ENCODE measurements at regions not wholly inside any gene's neighbourhood (a gene's known extent, or its start where the extent isn't known, plus 50 kb on each side); places are given as distances from the start of the nearest gene placed in this dataset.

DNA sequence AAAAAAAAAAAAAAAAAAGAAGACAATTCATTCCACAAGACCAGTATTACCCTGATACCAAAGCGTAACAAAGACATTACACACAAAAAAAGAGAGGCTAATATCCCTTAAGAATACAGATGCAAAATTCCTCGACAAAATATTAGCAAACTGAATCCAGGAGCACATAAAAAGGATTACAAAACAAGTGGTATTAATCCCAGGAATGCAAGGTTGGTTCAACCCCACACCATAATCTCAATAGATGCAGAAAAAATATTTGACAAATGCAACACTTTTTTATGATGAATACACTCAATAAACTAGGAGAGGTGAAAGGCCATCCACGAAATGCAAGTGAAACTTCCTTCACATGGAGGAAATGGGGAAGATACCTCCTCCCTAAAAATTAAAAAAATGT lies 80.1 kb upstream of the TLR4 start:
- H3K36me3 ChIP-seq (replicated peaks; ENCODE audit: insufficient read depth, low read depth), result no peaks in the 10 kb centered on the region
- H4K20me1 ChIP-seq (ENCODE audit: insufficient read depth, poor library complexity, severe bottlenecking), result no peaks in the 10 kb centered on the region
- H3K9me3 ChIP-seq (ENCODE audit: low read depth), result peaks cover 10% of the 10 kb centered on the region
- 70% methylated on average over 3 of the region's 3 CpGs for WGBS (ENCODE audit: low lambda C conversion rate, missing lambda C conversion rate)
- no peaks in the 10 kb centered on the region for H3K4me1 ChIP-seq (ENCODE audit: insufficient read depth)
- no peaks in the 10 kb centered on the region for H3K9me2 ChIP-seq (replicated peaks; ENCODE audit: insufficient read depth)
- no peak for DNase-seq (ENCODE audit: low spot score)
- H3K79me2 ChIP-seq, result no peaks in the 10 kb centered on the region
- H3K27me3 ChIP-seq, result no peaks in the 10 kb centered on the region
- no peak overlapping the region for H2AFZ ChIP-seq
- H3K27ac ChIP-seq, result no peak overlapping the region
- TF ChIP-seq EZH2phosphoT487 (IDR thresholded peaks at IDR 0.05; ENCODE audit: low read depth, severe bottlenecking, unreplicated experiment), result no peak
- TF ChIP-seq EZH2 (IDR thresholded peaks at IDR 0.05; ENCODE audit: borderline replicate concordance), result no peak
- TF ChIP-seq, protein P1, sequence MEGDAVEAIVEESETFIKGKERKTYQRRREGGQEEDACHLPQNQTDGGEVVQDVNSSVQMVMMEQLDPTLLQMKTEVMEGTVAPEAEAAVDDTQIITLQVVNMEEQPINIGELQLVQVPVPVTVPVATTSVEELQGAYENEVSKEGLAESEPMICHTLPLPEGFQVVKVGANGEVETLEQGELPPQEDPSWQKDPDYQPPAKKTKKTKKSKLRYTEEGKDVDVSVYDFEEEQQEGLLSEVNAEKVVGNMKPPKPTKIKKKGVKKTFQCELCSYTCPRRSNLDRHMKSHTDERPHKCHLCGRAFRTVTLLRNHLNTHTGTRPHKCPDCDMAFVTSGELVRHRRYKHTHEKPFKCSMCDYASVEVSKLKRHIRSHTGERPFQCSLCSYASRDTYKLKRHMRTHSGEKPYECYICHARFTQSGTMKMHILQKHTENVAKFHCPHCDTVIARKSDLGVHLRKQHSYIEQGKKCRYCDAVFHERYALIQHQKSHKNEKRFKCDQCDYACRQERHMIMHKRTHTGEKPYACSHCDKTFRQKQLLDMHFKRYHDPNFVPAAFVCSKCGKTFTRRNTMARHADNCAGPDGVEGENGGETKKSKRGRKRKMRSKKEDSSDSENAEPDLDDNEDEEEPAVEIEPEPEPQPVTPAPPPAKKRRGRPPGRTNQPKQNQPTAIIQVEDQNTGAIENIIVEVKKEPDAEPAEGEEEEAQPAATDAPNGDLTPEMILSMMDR (IDR thresholded peaks at IDR 0.05; ENCODE audit: poor library complexity), result no peak
- no peak overlapping the region for H3K4me3 ChIP-seq
- H3K4me2 ChIP-seq, result no peak overlapping the region

DNA sequence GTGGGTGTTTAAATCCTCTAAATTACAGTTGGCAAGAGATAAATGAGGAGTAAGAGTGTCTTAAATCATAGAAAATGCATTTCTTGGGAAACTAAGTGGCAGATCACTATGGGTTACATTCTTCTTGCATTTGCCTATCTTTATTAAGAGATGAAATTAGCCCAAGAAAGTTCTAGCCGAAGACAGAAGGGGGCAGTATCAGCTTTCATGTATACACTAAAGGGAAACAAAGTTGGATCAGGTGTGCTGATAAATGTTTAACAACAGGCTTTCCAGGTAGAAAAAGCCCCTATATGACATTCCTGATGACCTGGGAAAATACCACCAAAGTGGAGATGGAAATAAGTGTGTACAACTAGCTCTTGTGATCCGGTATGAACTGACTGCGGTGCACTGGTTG lies 81.9 kb upstream of the TLR4 start:
- Histone ChIP-seq H2AFZ (no peak overlapping the region), H3K79me2 (no peaks in the 10 kb centered on the region), H3K27me3 (no peaks in the 10 kb centered on the region), H3K36me3 (replicated peaks; ENCODE audit: insufficient read depth, low read depth) (no peaks in the 10 kb centered on the region), H3K27ac (no peak overlapping the region), H3K4me1 (ENCODE audit: insufficient read depth) (no peaks in the 10 kb centered on the region), H3K9me2 (replicated peaks; ENCODE audit: insufficient read depth) (no peaks in the 10 kb centered on the region), H4K20me1 (ENCODE audit: insufficient read depth, poor library complexity, severe bottlenecking) (no peaks in the 10 kb centered on the region), H3K4me2 (no peak overlapping the region), H3K4me3 (no peak overlapping the region), H3K9me3 (ENCODE audit: low read depth) (peaks cover 10% of the 10 kb centered on the region)
- WGBS (ENCODE audit: low lambda C conversion rate, missing lambda C conversion rate), result 95% methylated on average over 3 of the region's 3 CpGs
- DNase-seq (ENCODE audit: low spot score), result no peak
- TF ChIP-seq, protein P1 (IDR thresholded peaks at IDR 0.05; ENCODE audit: poor library complexity), result no peak
- no peak for TF ChIP-seq EZH2 (IDR thresholded peaks at IDR 0.05; ENCODE audit: borderline replicate concordance)
- TF ChIP-seq EZH2phosphoT487 (IDR thresholded peaks at IDR 0.05; ENCODE audit: low read depth, severe bottlenecking, unreplicated experiment), result no peak

DNA sequence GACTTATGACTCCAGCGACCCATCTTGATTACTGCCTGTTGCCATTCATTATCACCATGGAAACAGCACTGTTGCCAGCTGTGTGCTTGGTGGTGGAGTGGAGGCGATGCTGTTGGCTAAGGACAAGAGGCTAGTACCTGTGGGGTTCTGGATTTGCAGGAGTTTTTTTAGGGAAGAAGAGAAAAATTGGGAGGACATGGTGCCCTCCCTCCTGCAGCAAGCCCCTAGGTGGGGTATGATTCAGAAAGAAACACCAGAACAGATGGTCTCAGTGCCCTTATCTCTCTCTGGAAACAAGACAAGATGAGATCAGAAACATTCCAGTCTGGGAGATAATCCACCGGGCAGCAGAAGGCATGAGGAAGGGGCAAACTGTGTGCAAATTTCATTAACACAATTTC lies 87.8 kb upstream of the TLR4 start:
- TF ChIP-seq EZH2phosphoT487 (IDR thresholded peaks at IDR 0.05; ENCODE audit: low read depth, severe bottlenecking, unreplicated experiment), result no peak
- TF ChIP-seq, protein P1 (IDR thresholded peaks at IDR 0.05; ENCODE audit: poor library complexity), result no peak
- no peak for TF ChIP-seq EZH2 (IDR thresholded peaks at IDR 0.05; ENCODE audit: borderline replicate concordance)
- no peaks in the 10 kb centered on the region for H3K79me2 ChIP-seq
- H3K9me2 ChIP-seq (replicated peaks; ENCODE audit: insufficient read depth), result no peaks in the 10 kb centered on the region
- no peak overlapping the region for H2AFZ ChIP-seq
- no peak overlapping the region for H3K27ac ChIP-seq
- H3K4me3 ChIP-seq, result no peak overlapping the region
- no peak for DNase-seq (ENCODE audit: low spot score)
- 32% methylated on average over 3 of the region's 3 CpGs for WGBS (ENCODE audit: low lambda C conversion rate, missing lambda C conversion rate)
- no peak overlapping the region for H3K4me2 ChIP-seq
- no peaks in the 10 kb centered on the region for H3K4me1 ChIP-seq (ENCODE audit: insufficient read depth)
- H3K36me3 ChIP-seq (replicated peaks; ENCODE audit: insufficient read depth, low read depth), result no peaks in the 10 kb centered on the region
- no peaks in the 10 kb centered on the region for H4K20me1 ChIP-seq (ENCODE audit: insufficient read depth, poor library complexity, severe bottlenecking)
- H3K27me3 ChIP-seq, result no peaks in the 10 kb centered on the region
- no peaks in the 10 kb centered on the region for H3K9me3 ChIP-seq (ENCODE audit: low read depth)

DNA sequence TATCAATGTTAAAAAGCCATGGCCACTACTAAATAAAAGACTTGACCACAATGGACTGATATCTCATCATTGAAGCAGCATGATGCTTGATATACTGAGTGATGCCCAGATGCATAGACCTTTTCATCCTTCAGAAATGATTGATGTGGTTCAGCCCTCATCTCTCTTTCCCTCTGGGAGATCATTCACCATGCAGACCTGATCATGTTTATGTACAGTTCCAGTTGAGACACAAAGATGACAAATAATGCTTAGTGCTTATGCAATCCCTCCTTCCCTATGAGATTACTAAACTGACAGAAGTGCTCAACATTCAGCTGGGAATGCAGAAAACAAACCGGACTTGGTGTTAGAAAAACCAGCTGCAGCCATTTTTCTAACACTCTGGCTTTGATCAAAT lies 91.9 kb upstream of the TLR4 start:
- DNase-seq (ENCODE audit: low spot score), result no peak
- H3K4me1 ChIP-seq (ENCODE audit: insufficient read depth), result no peaks in the 10 kb centered on the region
- no peaks in the 10 kb centered on the region for H3K9me2 ChIP-seq (replicated peaks; ENCODE audit: insufficient read depth)
- TF ChIP-seq EZH2 (IDR thresholded peaks at IDR 0.05; ENCODE audit: borderline replicate concordance), result no peak
- no peak for TF ChIP-seq EZH2phosphoT487 (IDR thresholded peaks at IDR 0.05; ENCODE audit: low read depth, severe bottlenecking, unreplicated experiment)
- TF ChIP-seq, protein P1 (IDR thresholded peaks at IDR 0.05; ENCODE audit: poor library complexity), result no peak
- no peaks in the 10 kb centered on the region for H3K27me3 ChIP-seq
- no peak overlapping the region for H2AFZ ChIP-seq
- H3K9me3 ChIP-seq (ENCODE audit: low read depth), result no peaks in the 10 kb centered on the region
- 71% methylated on average over 1 of the region's 1 CpG for WGBS (ENCODE audit: low lambda C conversion rate, missing lambda C conversion rate)
- H3K4me3 ChIP-seq, result no peak overlapping the region
- H3K79me2 ChIP-seq, result no peaks in the 10 kb centered on the region
- no peak overlapping the region for H3K27ac ChIP-seq
- H4K20me1 ChIP-seq (ENCODE audit: insufficient read depth, poor library complexity, severe bottlenecking), result no peaks in the 10 kb centered on the region
- H3K36me3 ChIP-seq (replicated peaks; ENCODE audit: insufficient read depth, low read depth), result no peaks in the 10 kb centered on the region
- no peak overlapping the region for H3K4me2 ChIP-seq

All from hepatocyte (in vitro differentiated cells).